H1 (cell line): ENCODE measurements at regions not wholly inside any gene's neighbourhood (a gene's known extent, or its start where the extent isn't known, plus 50 kb on each side); places are given as distances from the start of the nearest gene placed in this dataset.

Experiments used
- ATF3 ChIP-seq: IDR thresholded peaks from 2 replicates; pipeline ENCODE4 v1.6.1; 2011; ENCODE audit warnings: low read depth, mild to moderate bottlenecking, low read length; ENCODE audit not compliant: insufficient read depth
- BCL11A ChIP-seq, 2 experiments: IDR thresholded peaks; one replicate each; pipeline ENCODE4 v1.6.1; 2011; ENCODE audit warnings: low read depth in 2 of 2, low read length in 2 of 2, mild to moderate bottlenecking in 2 of 2
- CHD7 ChIP-seq: fragments of 300-600 bp; sonication (generic); IDR thresholded peaks from 2 replicates; pipeline ENCODE4 v1.7.1; 2012; ENCODE audit warnings: low read length, moderate library complexity, mild to moderate bottlenecking, inconsistent platforms; ENCODE audit not compliant: insufficient replicate concordance
- NRF1 ChIP-seq: IDR thresholded peaks from 2 replicates; pipeline ENCODE4 v1.6.1; 2011; ENCODE audit warnings: mild to moderate bottlenecking, low read depth, low read length, improper control_type of control experiment

GRCh38 chr17:12421646-12422306 lies 243.9 kb upstream of the MYOCD start (continued):
- no peak for TF ChIP-seq CHD7
- no peak for TF ChIP-seq NRF1
- TF ChIP-seq ATF3: no peak
- no peak for TF ChIP-seq BCL11A (IDR thresholded peaks at IDR 0.05; ENCODE audit: low read depth in 2 of 2, low read length in 2 of 2)
